ENCODE measurements at regions not wholly inside any gene's neighbourhood (a gene's known extent, or its start where the extent isn't known, plus 50 kb on each side); places are given as distances from the start of the nearest gene placed in this dataset.

DNA sequence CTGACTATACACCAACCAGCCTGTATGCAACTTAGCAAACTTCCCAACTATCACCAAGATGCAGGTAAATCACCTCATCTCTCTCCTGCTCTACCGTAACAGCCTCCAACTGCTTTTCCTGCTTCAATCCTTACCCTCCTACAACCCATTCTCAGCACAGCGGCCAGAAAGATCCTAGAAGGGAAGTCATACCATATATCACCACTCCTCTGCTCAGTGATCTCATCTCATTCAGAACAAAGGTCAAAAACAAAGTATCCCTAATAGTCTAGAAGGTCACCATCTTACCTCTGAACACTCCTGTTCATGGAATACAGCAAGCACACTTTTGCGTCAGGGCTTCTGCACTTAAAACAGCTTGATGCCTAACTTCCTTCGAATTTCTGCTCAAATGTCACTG lies 62.2 kb upstream of the RNF38 start:
- TF ChIP-seq, protein P1, sequence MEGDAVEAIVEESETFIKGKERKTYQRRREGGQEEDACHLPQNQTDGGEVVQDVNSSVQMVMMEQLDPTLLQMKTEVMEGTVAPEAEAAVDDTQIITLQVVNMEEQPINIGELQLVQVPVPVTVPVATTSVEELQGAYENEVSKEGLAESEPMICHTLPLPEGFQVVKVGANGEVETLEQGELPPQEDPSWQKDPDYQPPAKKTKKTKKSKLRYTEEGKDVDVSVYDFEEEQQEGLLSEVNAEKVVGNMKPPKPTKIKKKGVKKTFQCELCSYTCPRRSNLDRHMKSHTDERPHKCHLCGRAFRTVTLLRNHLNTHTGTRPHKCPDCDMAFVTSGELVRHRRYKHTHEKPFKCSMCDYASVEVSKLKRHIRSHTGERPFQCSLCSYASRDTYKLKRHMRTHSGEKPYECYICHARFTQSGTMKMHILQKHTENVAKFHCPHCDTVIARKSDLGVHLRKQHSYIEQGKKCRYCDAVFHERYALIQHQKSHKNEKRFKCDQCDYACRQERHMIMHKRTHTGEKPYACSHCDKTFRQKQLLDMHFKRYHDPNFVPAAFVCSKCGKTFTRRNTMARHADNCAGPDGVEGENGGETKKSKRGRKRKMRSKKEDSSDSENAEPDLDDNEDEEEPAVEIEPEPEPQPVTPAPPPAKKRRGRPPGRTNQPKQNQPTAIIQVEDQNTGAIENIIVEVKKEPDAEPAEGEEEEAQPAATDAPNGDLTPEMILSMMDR (IDR thresholded peaks at IDR 0.05): no peak
- TF ChIP-seq POLR2AphosphoS5 (IDR thresholded peaks at IDR 0.05): no peak
- no peak for TF ChIP-seq POLR2A (IDR thresholded peaks at IDR 0.05)
- no peak for TF ChIP-seq EP300 (IDR thresholded peaks at IDR 0.05)

Measured in stomach (tissue), 4 donors.